Peyer's patch (tissue), 4 donors: ENCODE measurements at regions not wholly inside any gene's neighbourhood (a gene's known extent, or its start where the extent isn't known, plus 50 kb on each side); places are given as distances from the start of the nearest gene placed in this dataset.
"Not testable (repeated sequence)": the region's sequence is repeated elsewhere in the genome, so short reads cannot be mapped to it uniquely, and the experiment has no call there.

Source experiments
- DNase-seq, 3 donors: peaks; one replicate each; pipeline ENCODE4 v3.0.0-alpha.2; 2017 to 2019
- H3K27ac ChIP-seq, 4 donors: fragments of 200-600 bp; sonication (generic); one replicate each; pipeline ENCODE4 v1.5.1; 2016 to 2019
- H3K27me3 ChIP-seq, 2 donors: fragments of 200-600 bp; sonication (generic); one replicate each; pipeline ENCODE4 v1.5.1; 2019
- H3K36me3 ChIP-seq, 3 donors: fragments of 200-600 bp; sonication (generic); one replicate each; pipeline ENCODE4 v1.5.1; 2016 to 2019
- H3K4me1 ChIP-seq, 4 donors: fragments of 200-600 bp; sonication (generic); one replicate each; pipeline ENCODE4 v1.5.1; 2016 to 2019
- H3K4me3 ChIP-seq, 4 donors: fragments of 200-600 bp; sonication (generic); 1 replicate in 3 of 4; 2 replicates in 1 of 4; pipeline ENCODE4 v1.5.1; 2016 to 2019; ENCODE audit warnings: mild to moderate bottlenecking in 1 of 4
- H3K9me3 ChIP-seq, 4 donors: fragments of 200-600 bp; sonication (generic); one replicate each; pipeline ENCODE4 v1.5.1; 2016 to 2019; ENCODE audit warnings: mild to moderate bottlenecking in 1 of 4
- CTCF ChIP-seq, 6 experiments: fragments of 450-650 bp in 4 of 6; fragments of 200-600 bp in 2 of 6; sonication (generic) in 1 of 6; IDR thresholded peaks; one replicate each; pipeline ENCODE4 v1.5.1; 2017 to 2019; ENCODE audit warnings: antibody characterized with exemption in 6 of 6, mild to moderate bottlenecking in 3 of 6, moderate library complexity in 1 of 6
- POLR2A ChIP-seq, 2 donors: fragments of 450-650 bp; IDR thresholded peaks; one replicate each; pipeline ENCODE4 v1.5.1; 2017; ENCODE audit warnings: antibody characterized with exemption in 2 of 2, mild to moderate bottlenecking in 2 of 2, moderate library complexity in 2 of 2

DNA sequence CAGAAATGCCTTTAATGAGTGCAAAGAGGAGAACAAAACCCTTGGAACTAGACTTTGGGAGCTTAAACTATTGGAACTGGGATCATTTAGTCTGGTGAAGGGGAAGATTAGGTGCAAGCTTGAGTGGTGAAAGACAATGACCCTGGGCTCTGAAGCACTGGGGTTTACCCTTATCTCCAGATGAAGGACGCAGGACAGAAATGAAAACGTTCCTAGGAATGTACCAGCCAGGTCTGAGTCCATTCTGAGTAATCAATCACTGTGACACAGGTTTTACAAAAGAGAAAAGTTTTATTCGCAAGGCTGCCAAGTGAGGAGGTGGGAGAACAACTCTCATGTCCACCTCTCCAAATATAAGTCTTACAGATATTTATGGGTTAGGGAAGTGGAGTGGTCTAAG lies 249.1 kb downstream of the LRIG3 start:
- Histone ChIP-seq H3K36me3 (no peaks in the 10 kb centered on the region), H3K4me3 (no peak overlapping the region), H3K9me3 (no peaks in the 10 kb centered on the region), H3K27me3 (no peaks in the 10 kb centered on the region), H3K27ac (no peak overlapping the region), H3K4me1 (no peaks in the 10 kb centered on the region)
- TF ChIP-seq CTCF (IDR thresholded peaks at IDR 0.05) = no peak
- DNase-seq = no peak

DNA sequence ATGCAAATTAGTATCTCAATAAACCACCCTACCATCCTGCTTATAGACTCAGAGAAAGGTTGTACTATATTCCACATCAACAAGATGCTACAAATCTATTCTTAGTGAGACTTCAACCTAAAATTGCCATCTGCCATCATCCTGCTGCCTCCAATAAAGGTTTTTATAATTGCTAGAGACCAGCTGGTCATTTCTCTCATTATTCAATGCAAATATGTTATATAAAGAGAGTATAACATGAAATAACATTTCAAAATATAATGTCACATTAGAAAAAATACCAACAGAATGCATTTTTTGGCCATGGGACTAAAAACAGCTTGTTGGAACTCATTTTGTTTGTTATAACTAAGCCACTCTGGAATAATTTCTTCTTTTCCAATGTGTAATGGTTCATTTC lies 247.3 kb downstream of the LRIG3 start:
- no peak overlapping the region for H3K27ac ChIP-seq
- no peaks in the 10 kb centered on the region for H3K4me1 ChIP-seq
- no peaks in the 10 kb centered on the region for H3K9me3 ChIP-seq
- no peaks in the 10 kb centered on the region for H3K36me3 ChIP-seq
- no peak for TF ChIP-seq POLR2A (IDR thresholded peaks at IDR 0.05)
- TF ChIP-seq CTCF (IDR thresholded peaks at IDR 0.05) = no peak
- no peaks in the 10 kb centered on the region for H3K27me3 ChIP-seq
- H3K4me3 ChIP-seq = no peak overlapping the region
- DNase-seq = no peak

GRCh38 chr12:58677833-58678232 lies 242.5 kb downstream of the LRIG3 start:
- not testable (repeated sequence) for H3K36me3 ChIP-seq, H3K4me1 ChIP-seq, H3K4me3 ChIP-seq, H3K9me3 ChIP-seq, H3K27me3 ChIP-seq, H3K27ac ChIP-seq, DNase-seq

DNA sequence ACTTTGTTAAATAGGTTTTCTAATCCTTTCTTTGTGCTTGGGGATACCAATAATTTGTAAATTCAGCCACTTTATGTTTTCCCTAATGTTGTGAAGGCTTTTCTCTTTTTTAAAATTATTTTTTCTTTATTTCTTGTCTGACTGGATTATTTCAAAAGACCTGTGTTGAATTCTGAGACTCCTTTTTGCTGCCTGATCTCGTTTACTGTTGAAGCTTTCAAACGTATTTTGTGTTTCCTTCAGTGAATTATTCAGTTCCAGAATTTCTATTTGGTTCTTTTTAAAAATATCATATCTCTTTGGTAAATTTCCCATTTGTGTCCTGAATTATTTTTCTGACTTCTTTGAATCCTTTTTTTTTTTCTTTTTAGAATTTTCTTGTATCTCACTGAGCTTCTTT lies 241.6 kb downstream of the LRIG3 start:
- Histone ChIP-seq H3K36me3 (no peaks in the 10 kb centered on the region), H3K27me3 (no peaks in the 10 kb centered on the region), H3K9me3 (peaks cover 0 to 4% (median 0%) of the 10 kb centered on the region in 4 donors), H3K4me1 (no peaks in the 10 kb centered on the region), H3K27ac (no peak overlapping the region), H3K4me3 (no peak overlapping the region)
- DNase-seq = no peak
- TF ChIP-seq POLR2A (IDR thresholded peaks at IDR 0.05) = no peak
- TF ChIP-seq CTCF (IDR thresholded peaks at IDR 0.05) = no peak

DNA sequence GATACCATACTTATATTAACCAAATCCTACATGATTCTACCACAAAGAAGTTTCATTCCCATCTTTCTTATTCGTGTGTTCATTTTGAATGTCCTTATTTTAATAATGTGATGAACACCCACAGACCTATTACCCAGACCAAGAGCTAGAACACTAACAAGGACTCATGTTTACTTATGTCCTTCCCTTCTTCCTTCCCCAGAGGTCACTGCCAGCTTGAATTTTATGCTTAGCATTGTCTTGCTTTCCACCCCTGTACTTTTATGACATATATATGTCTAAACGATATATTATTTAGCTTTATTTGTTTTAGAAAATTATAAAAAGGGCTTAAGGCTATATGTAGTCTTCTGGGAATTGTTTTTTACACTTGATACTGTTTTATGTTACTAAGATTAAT lies 238.6 kb downstream of the LRIG3 start:
- H3K4me1 ChIP-seq = no peaks in the 10 kb centered on the region
- TF ChIP-seq POLR2A (IDR thresholded peaks at IDR 0.05) (no peak), CTCF (IDR thresholded peaks at IDR 0.05) (no peak)
- no peak for DNase-seq

GRCh38 chr12:58695263-58695662 lies 225.0 kb downstream of the LRIG3 start:
- Histone ChIP-seq H3K9me3 (no peaks in the 10 kb centered on the region), H3K27ac (no peak overlapping the region), H3K36me3 (no peaks in the 10 kb centered on the region), H3K4me1 (no peaks in the 10 kb centered on the region), H3K27me3 (no peaks in the 10 kb centered on the region), H3K4me3 (no peak overlapping the region)
- TF ChIP-seq CTCF (IDR thresholded peaks at IDR 0.05) (no peak), POLR2A (IDR thresholded peaks at IDR 0.05) (no peak)
- no peak for DNase-seq

More for the DNA sequence above, 238.6 kb downstream of the LRIG3 start:
- no peak overlapping the region for H3K4me3 ChIP-seq
- H3K27me3 ChIP-seq = no peaks in the 10 kb centered on the region
- no peaks in the 10 kb centered on the region for H3K36me3 ChIP-seq
- H3K9me3 ChIP-seq = peaks cover 0 to 4% (median 0%) of the 10 kb centered on the region in 4 donors
- no peak overlapping the region for H3K27ac ChIP-seq
